Lower lobe of right lung (tissue), 2 donors: ENCODE measurements at regions not wholly inside any gene's neighbourhood (a gene's known extent, or its start where the extent isn't known, plus 50 kb on each side); places are given as distances from the start of the nearest gene placed in this dataset.

Experiments used
- ATAC-seq, 2 donors: fragments of 200-7000 bp; cut with Tn5 transposase; one replicate each; pipeline ENCODE4 v1.9.1; 2020 to 2022; ENCODE audit warnings: mild to moderate bottlenecking in 2 of 2, moderate library complexity in 2 of 2
- DNase-seq: peaks from one replicate; pipeline ENCODE4 v3.0.0-alpha.2; 2020
- H3K27ac ChIP-seq: fragments of 200-600 bp; one replicate; pipeline ENCODE4 v1.8.0; 2022
- H3K27me3 ChIP-seq: fragments of 200-600 bp; one replicate; pipeline ENCODE4 v1.8.0; 2022; ENCODE audit warnings: low read depth
- H3K36me3 ChIP-seq: fragments of 200-600 bp; one replicate; pipeline ENCODE4 v1.8.0; 2022; ENCODE audit warnings: mild to moderate bottlenecking
- H3K4me1 ChIP-seq: fragments of 200-600 bp; one replicate; pipeline ENCODE4 v1.8.0; 2022
- H3K4me3 ChIP-seq: fragments of 200-600 bp; one replicate; pipeline ENCODE4 v1.8.0; 2022; ENCODE audit warnings: mild to moderate bottlenecking
- H3K9me3 ChIP-seq: fragments of 200-600 bp; one replicate; pipeline ENCODE4 v1.8.0; 2022
- CTCF ChIP-seq: fragments of 200-600 bp; IDR thresholded peaks from one replicate; pipeline ENCODE4 v1.8.0; 2022; ENCODE audit warnings: antibody characterized with exemption, mild to moderate bottlenecking
- intact Hi-C: fragments of 100-400 bp; cut with DNase I; formaldehyde crosslinking; loops from one replicate; pipeline ENCODE4 v1.11.0; 2022
- donor health status: DM: no; HTN: yes; CAD: no; lungs with severe emphysema.

GRCh38 chr2:225112362-225113126 is 70.3 kb upstream of the DOCK10 start:
- Histone ChIP-seq H3K36me3 (no peaks in the 10 kb centered on the region), H3K9me3 (no peaks in the 10 kb centered on the region), H3K4me1 (no peaks in the 10 kb centered on the region), H3K4me3 (no peak overlapping the region), H3K27me3 (no peaks in the 10 kb centered on the region), H3K27ac (no peak overlapping the region)
- intact Hi-C loops, result no loop called here
- peak; percentile 57 to 70 for ATAC-seq
- no peak for TF ChIP-seq CTCF
- DNase-seq, result peak; percentile 60

- H3K4me1 ChIP-seq, result no peaks in the 10 kb centered on the region
- no peak for TF ChIP-seq CTCF
Measured at GRCh38 chr2:225108805-225109204, 66.5 kb upstream of the DOCK10 start.

GRCh38 chr2:225104971-225105370 is 62.7 kb upstream of the DOCK10 start:
- Histone ChIP-seq H3K9me3 (no peaks in the 10 kb centered on the region), H3K27ac (no peak overlapping the region), H3K4me1 (no peaks in the 10 kb centered on the region), H3K4me3 (no peak overlapping the region), H3K36me3 (no peaks in the 10 kb centered on the region), H3K27me3 (no peaks in the 10 kb centered on the region)
- ATAC-seq, result no peak
- no peak for TF ChIP-seq CTCF
- no peak for DNase-seq
- intact Hi-C loops, result no loop called here

More at GRCh38 chr2:225108805-225109204, 66.5 kb upstream of the DOCK10 start:
- intact Hi-C loops, result no loop called here
- ATAC-seq (no peak), DNase-seq (no peak)
- no peaks in the 10 kb centered on the region for H3K9me3 ChIP-seq
- no peak overlapping the region for H3K27ac ChIP-seq
- no peaks in the 10 kb centered on the region for H3K27me3 ChIP-seq
- no peak overlapping the region for H3K4me3 ChIP-seq
- no peaks in the 10 kb centered on the region for H3K36me3 ChIP-seq

- Histone ChIP-seq H3K36me3 (no peaks in the 10 kb centered on the region), H3K27ac (no peak overlapping the region), H3K4me1 (no peaks in the 10 kb centered on the region), H3K27me3 (no peaks in the 10 kb centered on the region), H3K9me3 (no peaks in the 10 kb centered on the region), H3K4me3 (no peak overlapping the region)
- intact Hi-C loops, result no loop called here
- ATAC-seq (no peak), DNase-seq (no peak)
- no peak for TF ChIP-seq CTCF
Measured at GRCh38 chr2:225104321-225104720, 62.1 kb upstream of the DOCK10 start.

- no peak for DNase-seq
- H3K4me3 ChIP-seq, result no peak overlapping the region
- no peak overlapping the region for H3K27ac ChIP-seq
- ATAC-seq, result no peak
- intact Hi-C loops, result no loop called here
- H3K4me1 ChIP-seq, result no peaks in the 10 kb centered on the region
- no peaks in the 10 kb centered on the region for H3K36me3 ChIP-seq
- TF ChIP-seq CTCF, result no peak
- H3K27me3 ChIP-seq, result no peaks in the 10 kb centered on the region
- H3K9me3 ChIP-seq, result no peaks in the 10 kb centered on the region
Measured at GRCh38 chr2:225103737-225104141, 61.5 kb upstream of the DOCK10 start.
